EL (cell line): ENCODE measurements at regions not wholly inside any gene's neighbourhood (a gene's known extent, or its start where the extent isn't known, plus 50 kb on each side); places are given as distances from the start of the nearest gene placed in this dataset.

Source experiments
- DNase-seq: peaks from one replicate; pipeline ENCODE4 v3.0.0-alpha.2; 2016

GRCh38 chr10:10225136-10225676 lies 792.5 kb upstream of the CELF2 start:
- no peak for DNase-seq

- DNase-seq, result no peak
Observed at GRCh38 chr10:10233229-10233628, 784.4 kb upstream of the CELF2 start.

- DNase-seq, result peak; percentile 1
Observed at GRCh38 chr10:10235003-10235402, 782.7 kb upstream of the CELF2 start.

GRCh38 chr10:10247585-10247984 lies 770.1 kb upstream of the CELF2 start:
- no peak for DNase-seq

GRCh38 chr10:10256860-10257259 lies 760.8 kb upstream of the CELF2 start:
- DNase-seq, result no peak

GRCh38 chr10:10259013-10259412 lies 758.7 kb upstream of the CELF2 start:
- no peak for DNase-seq

GRCh38 chr10:10270126-10271050 lies 747.3 kb upstream of the CELF2 start:
- no peak for DNase-seq

- no peak for DNase-seq
Observed at GRCh38 chr10:10271639-10272192, 746.0 kb upstream of the CELF2 start.

- no peak for DNase-seq
Observed at GRCh38 chr10:10273661-10274060, 744.0 kb upstream of the CELF2 start.

- no peak for DNase-seq
Observed at GRCh38 chr10:10279906-10280305, 737.8 kb upstream of the CELF2 start.

- DNase-seq, result no peak
Observed at GRCh38 chr10:10292501-10292900, 725.2 kb upstream of the CELF2 start.

GRCh38 chr10:10293041-10293440 lies 724.6 kb upstream of the CELF2 start:
- no peak for DNase-seq

- no peak for DNase-seq
Observed at GRCh38 chr10:10293481-10293951, 724.2 kb upstream of the CELF2 start.

- DNase-seq, result no peak
Observed at GRCh38 chr10:10294184-10294880, 723.3 kb upstream of the CELF2 start.

GRCh38 chr10:10294881-10295529 lies 722.7 kb upstream of the CELF2 start:
- DNase-seq, result no peak

GRCh38 chr10:10295537-10295936 lies 722.1 kb upstream of the CELF2 start:
- no peak for DNase-seq

- no peak for DNase-seq
Observed at GRCh38 chr10:10302689-10303088, 715.0 kb upstream of the CELF2 start.

- no peak for DNase-seq
Observed at GRCh38 chr10:10307036-10307435, 710.6 kb upstream of the CELF2 start.

- no peak for DNase-seq
Observed at GRCh38 chr10:10307551-10307950, 710.1 kb upstream of the CELF2 start.

- no peak for DNase-seq
Observed at GRCh38 chr10:10310498-10310897, 707.2 kb upstream of the CELF2 start.

GRCh38 chr10:10311966-10312365 lies 705.7 kb upstream of the CELF2 start:
- no peak for DNase-seq

- DNase-seq, result peak; percentile 25
Observed at GRCh38 chr10:10313149-10313835, 704.4 kb upstream of the CELF2 start.
